ENCODE measurements at regions not wholly inside any gene's neighbourhood (a gene's known extent, or its start where the extent isn't known, plus 50 kb on each side); places are given as distances from the start of the nearest gene placed in this dataset.

DNA sequence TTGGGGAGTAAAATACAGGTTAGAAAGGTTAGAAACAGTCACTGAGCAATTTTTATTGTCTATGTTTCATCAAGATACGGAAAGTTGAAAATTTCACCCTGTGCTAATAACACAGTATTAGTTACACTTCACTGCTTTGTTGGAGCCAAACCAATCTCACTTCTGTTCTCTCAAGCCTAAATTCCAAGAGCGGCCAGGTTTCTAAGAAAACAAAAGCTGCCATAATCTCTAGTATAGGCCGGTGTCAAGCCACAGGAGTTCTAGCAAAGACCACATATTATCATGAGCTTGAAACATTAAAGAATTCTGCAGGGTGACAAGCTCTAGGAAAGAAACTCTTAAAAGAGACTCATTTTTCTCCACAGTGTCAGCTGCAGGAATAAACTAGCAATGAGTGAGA, 128.7 kb downstream of the TXNL1 start:
- TF ChIP-seq BCLAF1 (IDR thresholded peaks at IDR 0.05) (no peak), POLR2AphosphoS5 (IDR thresholded peaks at IDR 0.05; ENCODE audit: low read length) (no peak), POLR2A (IDR thresholded peaks at IDR 0.05; ENCODE audit: low read depth, low read length) (no peak), EZH2 (IDR thresholded peaks at IDR 0.05; ENCODE audit: borderline replicate concordance, control insufficient read depth, low read depth, low read length) (no peak), SMC3 (IDR thresholded peaks at IDR 0.05; ENCODE audit: borderline replicate concordance, low read length) (no peak), CTCF (IDR thresholded peaks at IDR 0.05 in 2 of 3, conservative IDR thresholded peaks at IDR 0.05 in 1 of 3; ENCODE audit: control insufficient read depth in 2 of 3, extremely low read depth in 1 of 3, insufficient read depth in 1 of 3, low read depth in 3 of 3, low read length in 3 of 3) (no peak), HDAC2 (IDR thresholded peaks at IDR 0.05) (no peak), ZNF384 (IDR thresholded peaks at IDR 0.05; ENCODE audit: borderline replicate concordance, low read depth, low read length) (no peak)
